K562 (cell line): ENCODE measurements at regions not wholly inside any gene's neighbourhood (a gene's known extent, or its start where the extent isn't known, plus 50 kb on each side); places are given as distances from the start of the nearest gene placed in this dataset.

Experiments
- ATAC-seq: fragments of 200-7000 bp; cut with Tn5 transposase; 3 replicates; pipeline ENCODE4 v1.9.1; 2020; ENCODE audit warnings: moderate library complexity
- BruUV-seq: library from RNA; stranded (reverse); fragments of 400-500 nt; replicated peaks from 2 replicates; lab custom pipeline; 2021; lab: Mats Ljungman, UMichigan
- CTCF ChIA-PET: fragments of 300-600 bp; formaldehyde crosslinking; extraction: SDS; loops from one replicate; lab custom pipeline; 2021; ENCODE audit warnings: low intra/inter-chr PET ratio; lab: Yijun Ruan, JAX
- POLR2A ChIA-PET: fragments of 300-600, 350-650 bp; sonication (Branson Sonifier 250); formaldehyde crosslinking; extraction: SDS; loops from one replicate; lab custom pipeline; 2021; ENCODE audit warnings: antibody characterized with exemption, inconsistent platforms; lab: Yijun Ruan, JAX
- DNase-seq, 4 experiments: peaks; one replicate each; pipeline versions ENCODE4 v3.0.0 to v3.0.0-alpha.2; 2011 to 2018; ENCODE audit warnings: low spot score in 3 of 4, mixed read lengths in 3 of 4; ENCODE audit errors: extremely low read depth in 1 of 4
- FAIRE-seq: peaks from 2 replicates; lab custom pipeline; 2011; peaks lifted over from hg19 to GRCh38; lab: Jason Lieb, UNC
- H2AFZ ChIP-seq: 2 replicates; pipeline ENCODE4 v1.6.0; 2011; ENCODE audit warnings: low read depth, low read length, control low read depth, inconsistent platforms
- H3K27ac ChIP-seq: fragments of 200-600 bp; 3 replicates; pipeline ENCODE4 v1.8.0; 2011; ENCODE audit warnings: low read depth, mild to moderate bottlenecking, control low read depth, inconsistent platforms, low read length, moderate library complexity, mixed read lengths; ENCODE audit errors: extremely low read depth
- H3K27me3 ChIP-seq, 2 experiments: fragments of 300-600 bp in 1 of 2; 2 replicates in 1 of 2; 3 replicates in 1 of 2; pipeline versions ENCODE4 v1.6.0 to v1.8.0; 2011; ENCODE audit warnings: inconsistent platforms in 2 of 2, low read length in 2 of 2, mild to moderate bottlenecking in 1 of 2, mixed read lengths in 1 of 2, moderate library complexity in 1 of 2; ENCODE audit not compliant: control insufficient read depth in 2 of 2, insufficient read depth in 2 of 2
- H3K36me3 ChIP-seq: fragments of 300-600 bp; 3 replicates; pipeline ENCODE4 v1.8.0; 2011; ENCODE audit warnings: mild to moderate bottlenecking, low read length, inconsistent platforms; ENCODE audit not compliant: control insufficient read depth, insufficient read depth
- H3K4me1 ChIP-seq, 2 experiments: fragments of 200-600 bp in 1 of 2; replicated peaks in 1 of 2; 2 replicates in 1 of 2; 3 replicates in 1 of 2; pipeline versions ENCODE4 v1.5.1 to v1.8.0; 2011; ENCODE audit warnings: inconsistent platforms in 2 of 2, low read length in 2 of 2, mild to moderate bottlenecking in 1 of 2, mixed read lengths in 1 of 2, moderate library complexity in 1 of 2; ENCODE audit not compliant: control insufficient read depth in 2 of 2, insufficient read depth in 2 of 2
- H3K4me2 ChIP-seq: 2 replicates; pipeline ENCODE4 v1.6.1; 2011; ENCODE audit warnings: low read length, control low read depth, inconsistent platforms, mixed read lengths; ENCODE audit not compliant: insufficient read depth
- H3K4me3 ChIP-seq: fragments of 200-600 bp; sonication (generic), shearing (Covaris generic); 2 replicates; pipeline ENCODE4 v1.5.1; 2016; ENCODE audit warnings: control low read depth, inconsistent platforms
- H3K79me2 ChIP-seq: fragments of 200-600 bp; 3 replicates; pipeline ENCODE4 v1.8.0; 2011; ENCODE audit warnings: low read length, inconsistent platforms; ENCODE audit not compliant: control insufficient read depth, insufficient read depth
- H3K9ac ChIP-seq, 2 experiments: 2 replicates each; pipeline versions ENCODE4 v1.6.0 to v1.6.1; 2011; ENCODE audit warnings: low read depth in 2 of 2, low read length in 2 of 2, control low read depth in 1 of 2, inconsistent platforms in 1 of 2, mild to moderate bottlenecking in 1 of 2, mixed read lengths in 1 of 2; ENCODE audit not compliant: insufficient read depth in 1 of 2
- H3K9me1 ChIP-seq: one replicate; pipeline ENCODE4 v1.6.0; 2011; ENCODE audit warnings: inconsistent platforms, mild to moderate bottlenecking, low read length, moderate library complexity; ENCODE audit not compliant: control insufficient read depth, insufficient read depth
- H3K9me3 ChIP-seq: replicated peaks from 2 replicates; pipeline ENCODE4 v1.5.1; 2011; ENCODE audit warnings: low read depth, low read length, inconsistent platforms; ENCODE audit not compliant: control insufficient read depth, insufficient read depth
- H4K20me1 ChIP-seq: replicated peaks from 2 replicates; pipeline ENCODE4 v1.6.1; 2011; ENCODE audit warnings: low read length, inconsistent platforms, mixed read lengths; ENCODE audit not compliant: control insufficient read depth, insufficient read depth
- ELF1 ChIP-seq: fragments of 200-800 bp; sonication (Bioruptor generic); IDR thresholded peaks from 2 replicates; pipeline ENCODE4 v1.6.1; 2016; ENCODE audit warnings: missing genetic modification characterization, missing compliant biosample characterization
- HDGF ChIP-seq: fragments of 450-650 bp; IDR thresholded peaks from 2 replicates; pipeline ENCODE4 v1.6.1; 2016
- MYBL2 ChIP-seq, 2 experiments: fragments of 450-650 bp in 1 of 2; sonication (generic) in 1 of 2; formaldehyde crosslinking in 1 of 2; IDR thresholded peaks; 2 replicates each; pipeline versions ENCODE4 v1.6.1 to v1.8.1; 2017 to 2022; ENCODE audit warnings: borderline replicate concordance in 1 of 2, inconsistent platforms in 1 of 2, low read depth in 1 of 2, mild to moderate bottlenecking in 1 of 2, missing genetic modification reagents in 1 of 2, moderate library complexity in 1 of 2
- SPI1 ChIP-seq: IDR thresholded peaks from 2 replicates; pipeline ENCODE4 v1.6.1; 2011; ENCODE audit warnings: low read depth, low read length, control low read depth, borderline replicate concordance
- WGBS: fragments of 100-300 bp; shearing (Covaris generic); methylation state at CpG from one replicate; pipeline ENCODE4 v1.1.6; 2016; ENCODE audit warnings: low coverage, mixed read lengths; ENCODE audit not compliant: insufficient coverage; ENCODE audit errors: missing lambda C conversion rate; 5-methylcytosine and 5-hydroxymethylcytosine counted together
- in situ Hi-C: fragments of 300-500 bp; cut with MboI; formaldehyde crosslinking; loops from 4 replicates; pipeline ENCODE4 v1.15.0; 2018; ENCODE audit warnings: inconsistent platforms, mixed read lengths
- intact Hi-C: fragments of 100-400 bp; cut with micrococcal nuclease; formaldehyde crosslinking; loops from 2 replicates; pipeline ENCODE4 v1.14.2; 2022
- TF ChIP-seq, protein P1 (sequence below), 2 experiments: fragments of 450-650 bp; conservative IDR thresholded peaks; 2 replicates each; pipeline ENCODE4 v1.6.1; 2017; ENCODE audit warnings: mild to moderate bottlenecking in 2 of 2, moderate library complexity in 2 of 2

DNA sequence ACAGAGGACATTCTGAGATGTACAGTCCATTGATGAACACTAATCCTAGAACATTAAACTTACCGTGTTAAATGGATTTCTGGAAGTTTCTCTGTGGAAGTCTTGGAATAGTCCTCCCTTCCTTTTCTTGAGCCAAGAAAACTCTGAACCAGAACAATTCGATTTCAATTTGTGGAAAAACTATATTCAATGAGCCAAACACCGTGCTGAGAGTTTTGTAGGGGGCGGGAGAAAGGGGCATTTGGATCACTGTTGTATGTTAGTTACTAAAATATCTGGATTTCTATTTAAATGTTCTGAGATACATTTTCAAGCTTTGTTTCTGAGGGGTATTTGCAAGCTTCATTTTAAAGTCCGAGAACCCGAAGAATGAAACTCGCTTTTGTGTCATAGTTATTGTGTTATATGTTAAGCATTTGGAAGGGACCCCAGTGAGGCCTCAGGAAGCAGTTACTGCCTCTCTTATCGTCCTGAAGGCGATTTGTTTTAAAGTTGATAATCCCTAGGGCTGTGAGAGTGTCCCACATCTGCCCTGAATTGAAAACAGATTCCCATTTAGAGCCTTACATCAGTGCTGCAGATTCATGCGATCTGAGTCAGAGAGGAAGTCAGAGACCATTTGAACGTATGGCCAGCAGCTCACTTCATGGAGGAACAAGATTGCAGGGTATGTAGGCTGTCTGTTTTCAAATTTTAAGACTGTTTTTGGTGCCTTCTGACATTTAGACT is 70.8 kb upstream of the SASH1 start:
- no peaks in the 10 kb centered on the region for H3K4me1 ChIP-seq
- H3K9ac ChIP-seq, result no peak overlapping the region
- DNase-seq (no peak), ATAC-seq (no peak), FAIRE-seq (no peak)
- peaks cover under 1 to 7% of the 10 kb centered on the region in 2 experiments; a peak in 3 of 5 replicates for H3K27me3 ChIP-seq
- H3K9me1 ChIP-seq, result no peaks in the 10 kb centered on the region
- intact Hi-C loops (no loop called here), in situ Hi-C loops (no loop called here)
- TF ChIP-seq, protein P1, sequence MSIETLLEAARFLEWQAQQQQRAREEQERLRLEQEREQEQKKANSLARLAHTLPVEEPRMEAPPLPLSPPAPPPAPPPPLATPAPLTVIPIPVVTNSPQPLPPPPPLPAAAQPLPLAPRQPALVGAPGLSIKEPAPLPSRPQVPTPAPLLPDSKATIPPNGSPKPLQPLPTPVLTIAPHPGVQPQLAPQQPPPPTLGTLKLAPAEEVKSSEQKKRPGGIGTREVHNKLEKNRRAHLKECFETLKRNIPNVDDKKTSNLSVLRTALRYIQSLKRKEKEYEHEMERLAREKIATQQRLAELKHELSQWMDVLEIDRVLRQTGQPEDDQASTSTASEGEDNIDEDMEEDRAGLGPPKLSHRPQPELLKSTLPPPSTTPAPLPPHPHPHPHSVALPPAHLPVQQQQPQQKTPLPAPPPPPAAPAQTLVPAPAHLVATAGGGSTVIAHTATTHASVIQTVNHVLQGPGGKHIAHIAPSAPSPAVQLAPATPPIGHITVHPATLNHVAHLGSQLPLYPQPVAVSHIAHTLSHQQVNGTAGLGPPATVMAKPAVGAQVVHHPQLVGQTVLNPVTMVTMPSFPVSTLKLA (conservative IDR thresholded peaks at IDR 0.05), result no peak
- TF ChIP-seq SPI1 (peak; percentile 22; the same call in 1 of the 2 replicates), ELF1 (tag) (no peak), MYBL2 (IDR thresholded peaks at IDR 0.05; ENCODE audit: low read depth) (no peak), MYBL2 (CRISPR knock-in tag; IDR thresholded peaks at IDR 0.05; ENCODE audit: borderline replicate concordance) (no peak), HDGF (no peak)
- BruUV-seq, result no TSS peak
- POLR2A ChIA-PET, result interaction anchor here (1.1 to 1.2 kb wide), 2 partner anchors 8 to 11 kb away, joined by 4 read pairs; no protein-coding TSS in a partner anchor
- no peak overlapping the region for H3K4me3 ChIP-seq
- H3K36me3 ChIP-seq, result no peaks in the 10 kb centered on the region
- no peaks in the 10 kb centered on the region for H3K79me2 ChIP-seq
- CTCF ChIA-PET, result no interaction called here
- 3% methylated on average over 11 of the region's 11 CpGs for WGBS
- no peaks in the 10 kb centered on the region for H3K9me3 ChIP-seq
- H3K4me2 ChIP-seq, result no peak overlapping the region
- H4K20me1 ChIP-seq, result no peaks in the 10 kb centered on the region
- no peak overlapping the region for H3K27ac ChIP-seq
- no peak overlapping the region for H2AFZ ChIP-seq
